ENCODE measurements at regions not wholly inside any gene's neighbourhood (a gene's known extent, or its start where the extent isn't known, plus 50 kb on each side); places are given as distances from the start of the nearest gene placed in this dataset.

DNA sequence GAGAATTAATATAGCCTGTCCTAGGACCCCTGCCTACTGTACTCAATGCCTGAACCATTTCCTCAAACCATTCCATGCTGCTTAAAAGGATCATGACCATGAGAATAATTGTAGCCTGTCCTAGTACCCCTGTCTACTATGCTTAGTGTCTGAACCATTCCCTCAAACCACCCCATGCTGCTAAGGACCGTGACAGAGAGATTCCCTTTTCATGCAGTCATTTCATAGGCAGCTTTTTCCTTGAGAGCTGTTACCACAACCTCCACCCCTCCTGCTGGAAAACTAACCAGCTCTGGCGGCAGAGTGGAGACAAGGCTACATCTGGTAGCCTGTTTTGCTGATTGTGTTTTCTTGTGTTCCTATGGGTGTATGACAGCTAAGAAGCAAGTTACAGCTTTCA, 174.9 kb upstream of the SMARCAD1 start:
- TF ChIP-seq, protein P1, sequence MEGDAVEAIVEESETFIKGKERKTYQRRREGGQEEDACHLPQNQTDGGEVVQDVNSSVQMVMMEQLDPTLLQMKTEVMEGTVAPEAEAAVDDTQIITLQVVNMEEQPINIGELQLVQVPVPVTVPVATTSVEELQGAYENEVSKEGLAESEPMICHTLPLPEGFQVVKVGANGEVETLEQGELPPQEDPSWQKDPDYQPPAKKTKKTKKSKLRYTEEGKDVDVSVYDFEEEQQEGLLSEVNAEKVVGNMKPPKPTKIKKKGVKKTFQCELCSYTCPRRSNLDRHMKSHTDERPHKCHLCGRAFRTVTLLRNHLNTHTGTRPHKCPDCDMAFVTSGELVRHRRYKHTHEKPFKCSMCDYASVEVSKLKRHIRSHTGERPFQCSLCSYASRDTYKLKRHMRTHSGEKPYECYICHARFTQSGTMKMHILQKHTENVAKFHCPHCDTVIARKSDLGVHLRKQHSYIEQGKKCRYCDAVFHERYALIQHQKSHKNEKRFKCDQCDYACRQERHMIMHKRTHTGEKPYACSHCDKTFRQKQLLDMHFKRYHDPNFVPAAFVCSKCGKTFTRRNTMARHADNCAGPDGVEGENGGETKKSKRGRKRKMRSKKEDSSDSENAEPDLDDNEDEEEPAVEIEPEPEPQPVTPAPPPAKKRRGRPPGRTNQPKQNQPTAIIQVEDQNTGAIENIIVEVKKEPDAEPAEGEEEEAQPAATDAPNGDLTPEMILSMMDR (IDR thresholded peaks at IDR 0.05), result no peak
- no peak for TF ChIP-seq POLR2A (IDR thresholded peaks at IDR 0.05)
- no peak for TF ChIP-seq EP300 (IDR thresholded peaks at IDR 0.05; ENCODE audit: low read depth)
- TF ChIP-seq POLR2AphosphoS5 (IDR thresholded peaks at IDR 0.05), result no peak

All from transverse colon (tissue), 4 donors.